GM21717 (cell line): ENCODE measurements at regions not wholly inside any gene's neighbourhood (a gene's known extent, or its start where the extent isn't known, plus 50 kb on each side); places are given as distances from the start of the nearest gene placed in this dataset.
"Not testable (repeated sequence)": the region's sequence is repeated elsewhere in the genome, so short reads cannot be mapped to it uniquely, and the experiment has no call there.

ENCODE experiments used
- ATAC-seq: cut with Tn5 transposase; IDR thresholded peaks from one replicate; pipeline ENCODE4 v1.9.1; 2021; ENCODE audit warnings: mild to moderate bottlenecking, moderate library complexity; ENCODE audit not compliant: unreplicated experiment

DNA sequence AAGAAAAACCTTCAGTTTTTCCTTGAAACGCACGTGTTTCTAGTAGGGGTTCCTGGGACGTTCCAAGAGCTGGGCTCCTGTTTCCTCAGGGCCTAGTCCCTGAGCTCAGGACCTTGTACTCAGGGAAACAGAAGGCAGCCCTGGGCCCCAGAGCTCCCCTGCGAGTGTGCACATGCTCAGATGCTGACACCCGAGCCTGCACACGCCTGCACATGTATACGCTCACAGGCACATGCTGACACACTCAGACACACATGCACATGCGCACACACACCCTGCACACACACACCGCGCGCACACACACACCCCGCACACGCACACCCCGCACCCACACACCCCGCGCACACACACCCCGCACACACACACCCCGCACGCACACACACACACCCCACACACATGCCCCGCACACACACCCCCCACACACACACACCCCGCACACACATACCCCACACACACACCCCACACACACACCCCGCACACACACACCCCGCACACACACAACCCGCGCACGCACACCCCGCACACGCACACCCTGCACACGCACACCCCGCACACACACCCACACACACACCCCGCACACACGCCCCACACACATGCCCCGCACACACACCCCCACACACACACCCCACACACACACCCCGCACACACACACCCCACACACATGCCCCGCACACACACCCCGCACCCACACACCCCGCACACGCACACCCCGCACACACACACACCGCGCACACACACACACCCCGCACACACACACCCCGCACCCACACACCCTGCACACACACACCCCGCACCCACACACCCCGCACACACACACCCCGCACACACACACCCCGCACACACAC lies 52.2 kb downstream of the CALML3 start:
- ATAC-seq, result no peak

DNA sequence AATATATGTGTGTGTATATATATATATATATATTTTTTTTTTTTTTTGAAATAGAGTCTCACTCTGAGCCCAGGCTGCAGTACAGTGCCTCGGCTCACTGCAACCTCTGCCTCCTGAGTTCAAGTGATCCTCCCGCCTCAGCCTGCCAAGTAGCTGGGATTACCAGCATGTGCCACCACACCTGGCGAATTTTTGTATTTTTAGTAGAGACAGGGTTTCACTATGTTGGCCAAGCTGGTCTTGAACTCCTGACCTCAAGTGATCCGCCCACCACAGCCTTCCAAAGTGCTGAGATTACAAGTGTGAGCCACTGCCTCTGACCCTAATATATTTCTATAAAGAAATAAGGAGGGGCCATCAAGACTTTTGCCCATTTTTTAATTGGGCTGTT lies 55.3 kb downstream of the CALML3 start:
- ATAC-seq, result not testable (repeated sequence)

DNA sequence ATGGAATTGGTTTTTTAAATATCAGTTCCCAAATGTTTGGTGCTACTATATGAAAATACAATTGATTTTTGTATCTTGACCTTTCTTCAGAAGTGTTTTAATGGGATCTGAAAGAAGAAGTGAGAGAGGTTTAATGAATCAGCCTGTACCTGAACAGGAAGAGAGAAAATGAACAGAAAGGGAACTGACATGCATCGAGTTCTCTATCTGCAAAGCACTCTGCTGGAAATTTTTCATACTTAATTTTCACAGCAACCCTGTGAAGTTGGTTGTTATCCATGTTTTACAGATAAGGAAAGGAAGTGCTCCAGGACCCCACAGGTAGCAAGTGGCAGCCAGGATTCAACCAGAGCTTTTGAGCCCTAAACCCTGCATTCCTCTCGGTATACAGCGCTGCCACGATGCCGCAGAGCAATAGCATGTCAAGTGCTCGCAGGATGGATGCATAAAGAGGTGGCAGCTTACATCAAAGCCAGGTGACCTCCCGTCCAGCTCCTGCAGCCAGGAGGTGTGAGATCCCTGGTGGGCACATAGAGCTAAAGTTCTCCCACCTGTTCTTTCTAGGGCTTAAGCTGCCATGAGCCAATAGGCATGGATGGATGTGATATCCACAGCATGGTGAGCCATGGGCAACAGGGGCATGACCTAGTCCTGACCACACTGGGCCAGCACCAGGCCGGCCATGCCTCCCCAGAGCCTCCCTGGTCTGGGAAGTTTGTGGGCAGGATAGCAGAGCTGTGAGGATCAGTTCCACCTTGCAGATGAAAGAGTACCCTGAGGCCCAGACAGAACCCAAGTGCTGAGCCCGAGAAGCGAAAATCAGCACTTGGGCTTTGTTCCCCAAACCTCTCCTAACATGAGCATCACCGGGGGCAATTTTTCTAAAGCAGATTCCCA lies 57.2 kb downstream of the CALML3 start:
- ATAC-seq, result peak; percentile 70

DNA sequence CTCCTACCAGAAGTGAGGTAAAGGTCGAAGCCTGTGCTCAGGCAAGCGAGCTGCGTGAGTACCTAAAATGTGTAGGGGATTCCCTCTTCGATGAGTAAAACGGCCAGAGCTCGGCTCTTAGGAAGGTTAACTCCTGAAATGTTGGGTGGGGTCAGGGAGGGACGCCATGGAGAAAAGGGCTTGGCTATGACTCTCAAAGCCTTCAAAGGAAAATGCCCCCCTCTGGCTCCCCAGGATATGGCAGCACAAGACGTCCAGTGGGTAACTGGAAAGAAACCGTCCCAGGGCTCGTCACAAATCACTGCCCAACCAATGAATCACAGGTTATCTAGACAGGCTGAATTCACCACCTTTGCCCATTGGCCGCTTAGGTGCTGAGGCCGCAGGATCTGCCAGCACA lies 58.0 kb downstream of the CALML3 start:
- ATAC-seq, result no peak

DNA sequence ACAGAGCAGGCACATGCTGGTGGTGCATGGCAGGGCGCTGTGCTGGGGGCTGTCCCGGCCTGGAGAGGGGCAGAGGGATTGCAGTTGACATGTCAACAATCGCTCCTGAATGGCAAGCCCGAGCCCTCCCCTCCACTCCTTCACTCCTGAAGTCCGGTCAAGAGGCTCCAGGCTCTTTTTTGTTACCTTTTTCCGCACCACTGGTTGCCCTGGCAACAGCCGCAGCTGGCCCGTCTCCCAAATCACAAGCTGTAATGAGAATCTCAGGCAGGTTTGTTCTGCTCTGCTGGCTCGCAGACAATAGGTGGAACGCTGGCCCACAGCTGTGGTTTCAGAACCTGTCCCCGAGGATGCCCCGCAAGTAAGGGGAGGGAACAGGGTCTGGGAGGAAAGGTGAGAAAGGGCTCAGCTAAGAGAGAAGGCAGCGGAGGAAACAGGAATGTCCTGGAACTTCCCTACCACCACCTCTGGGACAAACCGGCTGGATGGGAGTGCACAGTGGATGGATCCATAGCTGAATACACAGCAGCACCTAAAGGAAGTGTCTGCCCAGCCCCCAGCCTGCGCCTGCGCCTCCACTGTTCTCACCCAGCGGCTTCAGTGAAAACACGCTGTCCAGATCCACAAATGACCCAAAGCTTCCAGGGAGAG lies 58.9 kb downstream of the CALML3 start:
- no peak for ATAC-seq

DNA sequence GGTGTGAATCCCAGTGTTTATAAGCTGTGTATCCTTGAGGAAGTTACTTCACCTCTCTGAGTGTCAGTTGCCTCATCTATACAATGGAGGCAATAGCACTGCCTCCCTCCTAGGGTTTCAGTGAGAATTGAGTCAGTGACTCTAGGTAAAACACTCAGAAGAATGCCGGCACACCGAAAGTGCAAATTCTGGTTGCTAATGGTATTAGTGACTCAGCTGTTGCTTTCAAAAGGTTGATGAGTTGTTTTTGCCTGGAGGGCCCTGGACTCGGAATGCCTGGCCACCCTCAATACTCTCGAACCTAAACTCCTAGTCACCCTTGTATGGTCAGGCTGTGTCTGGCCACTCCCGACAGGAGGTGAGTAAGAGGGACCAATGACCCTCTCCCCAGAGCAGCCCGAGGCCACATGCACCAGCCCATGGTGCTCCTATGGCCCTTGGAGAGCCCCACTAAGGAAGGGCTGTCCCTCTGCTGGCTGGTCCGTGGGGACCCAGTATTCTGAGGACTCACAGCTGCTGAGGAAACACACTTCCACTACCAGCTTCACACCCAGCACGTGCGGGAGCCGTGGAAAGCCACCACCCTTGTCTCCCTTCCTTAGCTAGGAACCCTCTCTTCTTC lies 60.2 kb downstream of the CALML3 start:
- peak; percentile 50 for ATAC-seq

DNA sequence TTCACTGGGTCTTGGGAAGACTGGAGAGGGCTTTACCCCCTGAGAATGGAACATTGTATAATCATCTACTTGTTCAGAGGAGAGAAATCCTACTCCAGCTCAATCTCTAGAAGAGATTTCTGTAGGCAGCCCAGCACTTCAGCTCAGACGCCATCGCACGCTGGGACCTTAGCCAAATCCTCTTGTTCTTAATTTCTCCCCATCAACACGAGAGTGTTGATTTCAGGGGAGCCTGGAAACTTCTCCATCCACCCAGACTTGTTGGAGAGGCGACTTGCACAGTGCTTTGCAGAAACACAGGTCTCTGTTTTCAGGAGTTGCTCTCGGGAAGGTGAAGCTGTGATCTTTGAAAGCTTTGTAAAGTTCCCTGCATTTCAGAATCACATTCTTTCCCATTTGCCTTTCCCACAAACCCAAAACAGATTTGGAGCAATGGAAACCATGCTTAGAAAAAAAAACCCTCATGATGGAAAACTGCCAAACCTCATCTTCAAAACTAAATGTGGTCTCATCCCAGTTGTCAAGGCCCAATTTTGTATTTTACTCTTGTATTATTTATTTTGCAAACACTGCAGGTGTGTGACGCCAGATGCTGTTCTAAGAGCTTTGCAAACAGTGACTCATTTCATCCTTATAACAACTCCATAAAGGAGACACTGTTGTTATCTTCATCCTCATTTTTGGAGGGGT lies 60.9 kb downstream of the CALML3 start:
- no peak for ATAC-seq

DNA sequence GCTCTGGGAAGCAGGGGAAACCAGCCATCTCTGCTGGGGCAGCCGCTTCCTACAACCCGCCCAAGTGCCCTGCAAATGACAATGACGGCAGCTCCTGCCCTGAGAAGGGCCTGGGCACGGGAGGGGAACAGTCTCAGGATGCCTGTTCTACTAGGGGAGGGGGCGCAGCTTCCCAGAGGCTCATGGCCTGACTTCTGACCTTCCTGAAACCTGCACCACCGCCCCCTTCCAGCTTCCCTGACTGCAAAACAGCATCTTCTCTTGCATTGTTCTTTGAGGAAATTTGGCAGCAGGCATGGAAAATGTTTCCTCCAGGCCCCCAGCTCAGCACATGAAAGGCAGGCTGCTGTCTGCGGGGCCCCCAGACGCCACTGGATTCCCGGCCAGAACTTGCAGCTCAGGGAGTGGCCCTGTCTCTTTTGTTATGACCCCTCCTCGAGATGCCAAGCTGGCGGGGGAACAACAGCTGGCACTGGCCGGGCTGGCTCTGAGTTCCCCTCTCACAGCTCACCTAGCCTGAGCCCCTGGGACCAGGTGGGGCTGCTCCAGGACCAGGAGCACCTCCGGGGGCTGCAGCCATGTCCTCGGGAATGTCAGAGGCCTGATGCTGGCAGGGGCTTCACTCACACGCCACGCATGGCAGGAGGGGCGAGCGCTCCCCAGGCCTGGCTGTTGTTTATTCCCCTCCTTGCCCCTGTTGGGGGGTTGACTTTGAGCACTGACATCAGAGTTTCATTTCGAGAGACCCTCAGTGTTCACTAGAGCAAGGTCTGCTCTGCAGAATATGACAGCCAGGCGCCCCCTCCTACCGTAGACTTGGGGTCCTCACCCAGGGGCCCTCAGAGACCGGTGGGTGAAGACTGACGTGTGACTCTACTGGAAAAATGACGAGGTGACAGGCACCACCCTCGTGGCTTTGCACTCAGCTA lies 62.7 kb downstream of the CALML3 start:
- no peak for ATAC-seq

DNA sequence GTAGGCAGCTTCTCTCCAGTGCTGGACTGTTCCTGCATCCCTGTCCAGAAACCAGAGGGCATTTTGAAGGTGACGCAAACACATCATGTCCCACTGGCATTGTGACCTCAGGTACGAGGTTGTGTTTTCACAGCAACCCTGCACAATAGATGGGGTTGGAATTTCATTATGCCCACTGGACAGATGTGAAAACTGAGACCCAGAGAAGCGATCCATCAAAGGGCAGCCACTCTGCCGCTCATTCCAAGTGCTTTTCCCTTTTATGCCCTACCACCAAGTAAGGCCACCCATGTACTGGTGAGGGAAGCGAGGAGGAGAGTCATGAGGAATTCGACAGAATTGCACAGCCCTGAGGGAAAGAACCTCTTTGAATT lies 63.3 kb downstream of the CALML3 start:
- no peak for ATAC-seq

DNA sequence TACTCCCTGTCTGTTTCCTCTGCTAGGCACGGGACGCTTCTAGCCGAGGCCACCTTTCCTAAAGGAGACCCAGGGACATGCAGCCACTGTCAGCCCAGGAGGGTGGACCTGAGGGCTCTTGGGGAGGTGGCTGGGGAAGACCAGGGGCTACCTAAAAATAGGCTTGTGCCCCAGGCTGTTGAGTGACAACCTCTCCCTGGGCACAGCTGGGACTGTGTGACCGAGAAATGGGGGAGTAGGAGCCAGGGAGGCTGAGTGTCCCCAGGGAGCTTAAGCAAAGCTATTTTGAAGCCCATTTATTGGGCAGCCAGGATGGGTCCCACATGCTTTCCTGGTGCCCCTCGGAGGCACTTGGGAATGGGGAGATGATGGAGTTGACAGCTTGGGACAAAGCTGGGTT lies 63.8 kb downstream of the CALML3 start:
- no peak for ATAC-seq
